BE2C (cell line): ENCODE measurements at regions not wholly inside any gene's neighbourhood (a gene's known extent, or its start where the extent isn't known, plus 50 kb on each side); places are given as distances from the start of the nearest gene placed in this dataset.

Experiments
- DNase-seq: peaks from one replicate; pipeline ENCODE4 v3.0.0-alpha.2; 2020
- H3K27me3 ChIP-seq: fragments of 250-450 bp; sonication (Bioruptor Pico); 2 replicates; pipeline ENCODE4 v1.5.1; 2020; ENCODE audit warnings: mild to moderate bottlenecking
- H3K36me3 ChIP-seq: fragments of 250-450 bp; sonication (Bioruptor Pico); 2 replicates; pipeline ENCODE4 v1.5.1; 2020; ENCODE audit warnings: mild to moderate bottlenecking
- H3K4me1 ChIP-seq: fragments of 250-450 bp; sonication (Bioruptor Pico); 2 replicates; pipeline ENCODE4 v1.5.1; 2020
- H3K4me3 ChIP-seq: 2 replicates; pipeline ENCODE4 v1.5.1; 2011; ENCODE audit warnings: low read depth, low read length
- H3K9me3 ChIP-seq: fragments of 250-450 bp; sonication (Bioruptor Pico); 2 replicates; pipeline ENCODE4 v1.5.1; 2020
- CTCF ChIP-seq: IDR thresholded peaks from 2 replicates; pipeline ENCODE4 v1.5.1; 2012; ENCODE audit warnings: mild to moderate bottlenecking, low read depth, low read length

- Histone ChIP-seq H3K4me1 (no peaks in the 10 kb centered on the region), H3K4me3 (no peak overlapping the region), H3K9me3 (no peaks in the 10 kb centered on the region), H3K36me3 (no peaks in the 10 kb centered on the region), H3K27me3 (peaks cover 3% of the 10 kb centered on the region; the same call in 1 of the 2 replicates)
- peak; percentile 84 for TF ChIP-seq CTCF
- DNase-seq, result peak; percentile 79
Measured at GRCh38 chr14:106556665-106557289, 1030.4 kb downstream of the TMEM121 start.

GRCh38 chr14:106562451-106562850, 1036.1 kb downstream of the TMEM121 start:
- Histone ChIP-seq H3K4me1 (no peaks in the 10 kb centered on the region), H3K27me3 (peaks cover 18% of the 10 kb centered on the region), H3K36me3 (no peaks in the 10 kb centered on the region), H3K9me3 (no peaks in the 10 kb centered on the region), H3K4me3 (no peak overlapping the region)
- TF ChIP-seq CTCF, result no peak
- DNase-seq, result no peak

GRCh38 chr14:106564058-106564643, 1037.8 kb downstream of the TMEM121 start:
- DNase-seq, result peak; percentile 73
- Histone ChIP-seq H3K4me1 (no peaks in the 10 kb centered on the region), H3K36me3 (no peaks in the 10 kb centered on the region), H3K9me3 (no peaks in the 10 kb centered on the region), H3K27me3 (peaks cover 16% of the 10 kb centered on the region), H3K4me3 (no peak overlapping the region)
- TF ChIP-seq CTCF, result peak; percentile 89

GRCh38 chr14:106578481-106578880, 1052.1 kb downstream of the TMEM121 start:
- Histone ChIP-seq H3K9me3 (no peaks in the 10 kb centered on the region), H3K4me1 (no peaks in the 10 kb centered on the region), H3K36me3 (no peaks in the 10 kb centered on the region), H3K4me3 (no peak overlapping the region), H3K27me3 (no peaks in the 10 kb centered on the region)
- no peak for DNase-seq
- no peak for TF ChIP-seq CTCF

- no peak for TF ChIP-seq CTCF
Measured at GRCh38 chr14:106579084-106579483, 1052.7 kb downstream of the TMEM121 start.

GRCh38 chr14:106585692-106586091, 1059.3 kb downstream of the TMEM121 start:
- H3K36me3 ChIP-seq, result no peaks in the 10 kb centered on the region
- no peak for TF ChIP-seq CTCF
- H3K27me3 ChIP-seq, result peaks cover 14% of the 10 kb centered on the region
- H3K4me3 ChIP-seq, result no peak overlapping the region
- H3K4me1 ChIP-seq, result no peaks in the 10 kb centered on the region
- no peaks in the 10 kb centered on the region for H3K9me3 ChIP-seq
- DNase-seq, result no peak

More at GRCh38 chr14:106579084-106579483, 1052.7 kb downstream of the TMEM121 start:
- Histone ChIP-seq H3K36me3 (no peaks in the 10 kb centered on the region), H3K27me3 (no peaks in the 10 kb centered on the region), H3K4me3 (no peak overlapping the region), H3K9me3 (no peaks in the 10 kb centered on the region), H3K4me1 (no peaks in the 10 kb centered on the region)
- no peak for DNase-seq
